NB4 (cell line): ENCODE measurements at regions not wholly inside any gene's neighbourhood (a gene's known extent, or its start where the extent isn't known, plus 50 kb on each side); places are given as distances from the start of the nearest gene placed in this dataset.

Experiments
- CTCF ChIP-seq: IDR thresholded peaks from one replicate; pipeline ENCODE4 v1.5.1; 2012; ENCODE audit warnings: low read depth, low read length
- POLR2A ChIP-seq: IDR thresholded peaks from 2 replicates; pipeline ENCODE4 v1.6.1; 2011; ENCODE audit warnings: mild to moderate bottlenecking; ENCODE audit not compliant: insufficient read length; ENCODE audit errors: extremely low read depth

GRCh38 chr16:49056546-49056945 lies 225.1 kb downstream of the CBLN1 start:
- no peak for TF ChIP-seq POLR2A
- no peak for TF ChIP-seq CTCF
